Dermis microvascular lymphatic vessel endothelial cell (primary cell): ENCODE measurements at regions not wholly inside any gene's neighbourhood (a gene's known extent, or its start where the extent isn't known, plus 50 kb on each side); places are given as distances from the start of the nearest gene placed in this dataset.

Experiments
- DNase-seq, 2 donors: peaks; one replicate each; pipeline versions ENCODE4 v3.0.0 to v3.0.0-alpha.2; 2010; ENCODE audit warnings: low read depth in 2 of 2

DNA sequence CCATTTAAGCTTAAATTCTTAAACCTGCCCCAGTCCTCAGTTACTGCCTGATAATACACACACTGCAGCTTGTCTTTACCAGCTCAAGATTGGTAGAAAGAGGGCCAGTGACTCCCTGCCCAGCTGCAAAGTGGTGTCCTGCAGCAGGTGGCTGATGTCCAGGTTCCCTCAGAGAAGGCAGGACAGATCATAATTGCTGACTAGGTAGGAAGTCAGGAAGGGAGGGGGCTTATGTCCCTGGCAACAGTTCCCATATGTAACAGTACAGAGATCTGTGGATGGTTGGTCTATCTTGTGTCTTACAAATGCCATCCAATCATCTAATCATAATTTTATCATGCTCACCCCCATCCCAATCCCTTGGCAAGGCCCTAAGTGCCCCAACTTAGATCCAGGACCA is 492.1 kb upstream of the PPP2R3A start:
- DNase-seq, result no peak

DNA sequence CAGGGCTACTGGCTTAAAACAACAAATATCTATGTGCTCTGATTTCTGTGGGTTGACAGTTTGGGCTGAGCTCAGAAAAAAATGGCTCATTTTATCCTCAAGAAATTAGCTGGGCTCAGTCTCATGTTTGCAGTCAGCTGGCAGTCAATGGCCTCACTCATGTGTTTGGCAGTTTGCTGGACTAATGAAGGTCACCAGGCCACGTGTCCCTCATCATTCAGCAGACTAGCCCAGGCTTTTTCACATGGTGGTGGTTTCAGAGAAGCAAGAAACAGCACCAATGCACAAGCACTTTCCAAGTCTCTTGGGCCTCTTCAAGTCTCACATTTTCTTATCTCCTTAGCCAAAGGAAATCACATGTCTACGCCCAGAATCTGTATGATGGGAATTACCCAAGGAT is 478.3 kb upstream of the PPP2R3A start:
- DNase-seq, result no peak

DNA sequence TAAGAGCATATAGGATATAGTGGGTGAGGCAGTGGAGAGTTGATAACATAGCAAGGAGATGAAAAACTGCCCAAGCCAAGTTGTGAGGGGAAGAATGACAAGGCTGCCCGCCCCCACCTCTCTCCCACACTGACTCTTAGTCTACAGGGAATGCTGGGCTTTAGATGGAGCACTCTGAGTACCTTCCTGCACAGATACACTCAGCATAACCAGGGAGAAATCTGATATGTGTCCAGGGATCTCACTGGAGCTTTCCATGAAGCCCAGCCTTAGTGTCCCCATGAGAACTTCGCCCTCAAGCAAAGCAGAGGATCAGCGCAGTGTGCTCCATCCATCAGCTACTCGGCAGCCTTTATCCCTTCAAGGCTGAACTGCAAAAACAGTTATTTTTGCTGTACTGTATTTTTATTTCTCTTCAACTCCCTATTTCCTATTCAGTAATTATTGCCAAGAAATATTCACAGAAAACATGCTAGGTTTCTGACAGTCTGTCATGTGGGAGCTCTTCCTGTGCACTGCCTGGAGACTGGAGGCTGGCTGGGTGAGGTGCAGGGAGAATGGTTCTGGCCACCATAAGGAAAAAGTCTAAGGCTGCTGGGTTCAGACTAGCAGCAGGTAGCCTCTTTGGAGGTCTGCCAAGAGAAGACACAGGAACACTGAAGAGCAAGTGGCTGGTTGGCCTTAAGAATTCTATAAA is 475.2 kb upstream of the PPP2R3A start:
- DNase-seq, result no peak

DNA sequence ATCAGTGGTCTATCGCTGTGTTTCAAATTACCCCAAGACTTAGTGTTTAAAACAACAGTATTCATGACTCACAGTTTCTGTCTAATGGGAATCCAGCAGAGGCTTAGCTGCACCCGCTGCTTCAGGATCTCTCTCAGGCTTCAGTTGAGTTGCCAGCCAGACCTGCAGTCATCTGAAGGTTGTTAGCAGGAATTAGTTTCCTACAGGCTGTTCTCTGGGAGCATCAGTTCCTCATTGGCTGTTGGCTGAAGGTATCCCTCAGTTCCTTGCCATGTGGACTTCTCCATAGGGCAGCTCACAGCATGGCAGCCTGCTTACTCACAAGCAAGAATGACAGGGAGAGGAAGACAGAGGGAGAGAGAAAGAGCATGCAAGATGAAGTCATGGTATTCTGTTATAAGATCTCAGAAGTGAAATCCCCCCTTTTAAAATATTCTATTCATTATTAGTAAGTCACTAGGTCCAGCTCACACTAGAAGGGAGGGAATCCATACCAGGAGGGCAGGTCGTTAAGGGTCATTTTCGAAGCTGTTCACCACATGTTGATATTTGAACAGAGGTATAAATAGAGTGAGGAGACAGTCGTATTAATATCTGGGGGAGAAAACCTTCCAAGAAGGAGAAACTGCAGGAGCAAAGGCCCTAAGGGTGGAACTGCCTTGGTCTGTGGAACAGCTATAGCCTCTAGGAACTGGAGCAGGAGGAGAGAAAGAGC is 473.9 kb upstream of the PPP2R3A start:
- DNase-seq, result no peak

DNA sequence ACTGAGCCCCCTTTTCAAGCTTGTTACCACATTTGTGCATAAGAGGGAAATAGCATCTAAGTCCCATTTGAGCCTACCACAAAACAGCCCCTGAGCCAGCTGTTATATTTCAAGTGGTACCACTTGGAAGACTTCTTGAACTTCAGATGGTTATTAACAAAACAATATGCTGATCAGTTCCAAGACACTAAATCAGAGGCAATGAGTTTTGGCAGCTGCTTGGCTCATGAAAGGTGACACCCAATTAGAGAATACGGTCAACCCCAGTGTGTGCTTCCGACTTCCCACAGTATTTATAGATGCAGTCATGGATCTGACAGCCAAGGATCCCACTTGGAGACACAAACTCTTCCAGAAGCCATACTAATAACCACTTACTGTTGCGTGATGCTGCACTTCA is 469.6 kb upstream of the PPP2R3A start:
- DNase-seq, result no peak

DNA sequence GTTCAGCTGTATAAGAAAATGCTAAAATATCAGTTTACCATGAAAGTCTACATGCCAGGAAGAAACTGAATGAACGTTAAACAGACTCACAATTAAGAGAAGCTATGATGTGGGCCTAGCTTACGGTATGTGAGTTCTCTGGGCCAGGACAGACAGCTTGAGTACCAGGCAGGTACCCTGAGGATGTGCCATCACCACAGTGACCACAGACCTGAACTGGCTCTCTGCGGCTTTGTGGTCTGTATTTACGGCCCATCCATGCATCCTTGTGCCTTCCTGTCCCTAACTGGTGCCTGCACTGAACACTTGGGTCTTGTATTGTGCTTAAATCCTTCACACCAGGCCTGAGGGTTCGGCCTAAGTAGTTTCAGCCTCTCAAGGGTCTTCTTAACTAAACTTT is 467.5 kb upstream of the PPP2R3A start:
- no peak for DNase-seq

DNA sequence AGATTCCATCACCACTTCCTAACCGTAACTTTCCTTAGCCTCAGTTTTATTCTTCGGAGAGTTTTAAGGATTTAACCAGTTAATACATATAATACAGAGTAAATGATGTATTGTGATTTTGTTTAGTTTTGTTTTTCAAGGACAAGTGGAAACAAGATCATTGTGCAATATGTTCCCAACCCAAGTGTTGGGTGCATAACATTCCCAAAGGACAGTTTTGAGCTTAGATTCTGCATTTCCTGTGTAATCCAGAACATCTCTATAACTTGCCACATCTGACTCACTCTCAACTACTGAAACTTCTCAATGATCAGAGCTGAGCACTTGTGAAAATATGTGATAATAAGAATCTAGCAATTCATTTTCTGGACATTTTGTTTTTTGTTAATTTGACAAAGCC is 466.1 kb upstream of the PPP2R3A start:
- no peak for DNase-seq

DNA sequence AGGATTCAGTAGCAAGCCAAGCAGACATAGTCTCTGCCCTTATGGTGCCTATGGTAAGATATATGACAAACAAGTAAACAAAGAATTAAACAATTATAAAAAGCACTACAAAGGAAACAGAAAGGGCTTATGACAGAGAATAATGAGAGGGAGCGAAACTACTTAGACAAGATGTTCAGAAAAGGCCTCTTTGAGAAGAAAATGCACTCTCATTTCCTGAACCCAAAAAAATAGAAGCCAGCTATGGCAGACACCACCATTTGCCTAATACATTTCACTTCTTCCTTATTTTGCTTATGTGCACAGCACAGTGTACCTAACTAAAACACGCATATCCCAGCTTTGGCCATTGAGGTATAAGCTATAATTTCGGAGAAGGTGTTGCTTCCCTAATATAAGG is 465.5 kb upstream of the PPP2R3A start:
- DNase-seq, result no peak

DNA sequence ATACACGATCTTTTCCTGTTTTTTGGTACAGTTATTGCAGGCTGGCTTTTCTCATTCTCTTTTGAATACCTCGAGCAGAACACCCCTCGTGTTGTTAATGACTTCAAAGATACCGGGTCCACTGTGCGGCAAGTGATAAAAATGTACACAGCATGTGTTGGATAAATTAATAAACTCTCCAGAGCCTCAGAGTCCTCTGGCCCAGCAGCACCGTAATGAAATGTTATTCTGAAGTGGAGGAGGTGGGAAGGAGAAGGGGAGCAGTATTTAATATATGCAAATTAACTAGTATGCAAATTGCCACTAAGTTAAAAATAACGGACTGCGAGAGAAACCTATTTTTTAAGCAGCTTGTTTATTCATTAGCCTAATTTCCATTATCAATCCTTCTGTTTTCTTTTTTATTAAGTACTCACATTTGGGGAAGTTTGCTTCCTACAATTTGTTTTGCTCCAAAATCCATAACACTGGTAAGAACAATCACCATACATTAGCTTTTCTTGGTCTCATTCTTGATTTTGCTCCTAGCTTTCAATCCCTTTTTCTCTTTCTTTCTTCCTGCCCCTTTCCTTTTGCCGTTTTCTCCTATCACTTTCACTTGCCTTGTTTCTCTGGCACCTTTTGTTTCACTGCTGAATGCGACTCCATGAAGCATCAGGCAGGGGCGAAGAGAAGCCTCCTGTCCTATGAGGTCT is 462.3 kb upstream of the PPP2R3A start:
- DNase-seq, result no peak

DNA sequence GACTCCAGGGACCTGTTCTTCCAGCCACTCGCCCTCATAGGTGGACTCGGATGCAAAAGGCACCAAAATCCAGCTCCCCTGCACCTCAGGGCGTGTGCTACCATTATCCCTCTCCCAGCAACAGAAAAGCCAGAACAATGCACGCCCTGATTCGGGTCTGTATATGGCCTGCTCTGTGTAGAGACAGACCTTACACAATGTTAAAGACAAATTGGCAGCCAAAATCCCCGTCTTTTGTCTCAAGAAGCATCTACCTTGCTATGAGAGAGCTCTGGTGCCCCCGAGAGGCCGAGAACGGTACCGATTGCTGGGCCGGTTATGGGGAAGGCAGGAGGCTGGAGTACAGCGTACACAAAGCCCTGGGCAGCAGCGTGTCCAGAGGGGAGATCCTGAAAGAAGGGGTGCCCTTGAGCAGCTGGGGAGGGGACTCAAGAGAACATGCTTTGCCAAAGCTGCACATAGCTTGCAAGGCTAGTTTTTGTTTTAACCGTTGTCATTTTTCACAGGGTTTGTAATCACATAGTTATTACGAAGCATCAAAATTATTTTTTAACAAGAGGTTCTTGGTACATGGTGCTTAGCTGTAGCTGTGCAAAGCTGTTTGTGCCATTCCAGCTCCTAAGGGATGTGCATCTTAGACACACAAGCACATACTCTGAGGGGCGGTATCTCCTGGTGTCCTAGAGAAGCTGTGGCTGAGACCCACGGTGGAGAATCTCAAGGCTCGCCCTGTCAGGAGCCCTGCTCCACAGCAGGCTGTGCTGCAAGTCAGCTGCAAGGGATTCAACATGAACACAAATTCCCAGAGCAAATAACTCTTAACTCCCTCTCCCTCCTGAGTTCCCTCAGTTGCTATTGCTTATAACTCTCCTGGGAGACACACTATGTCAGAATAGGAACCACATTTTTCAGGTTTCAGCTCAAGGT is 461.5 kb upstream of the PPP2R3A start:
- peak in 1 of 2 donors; percentile 55 for DNase-seq

DNA sequence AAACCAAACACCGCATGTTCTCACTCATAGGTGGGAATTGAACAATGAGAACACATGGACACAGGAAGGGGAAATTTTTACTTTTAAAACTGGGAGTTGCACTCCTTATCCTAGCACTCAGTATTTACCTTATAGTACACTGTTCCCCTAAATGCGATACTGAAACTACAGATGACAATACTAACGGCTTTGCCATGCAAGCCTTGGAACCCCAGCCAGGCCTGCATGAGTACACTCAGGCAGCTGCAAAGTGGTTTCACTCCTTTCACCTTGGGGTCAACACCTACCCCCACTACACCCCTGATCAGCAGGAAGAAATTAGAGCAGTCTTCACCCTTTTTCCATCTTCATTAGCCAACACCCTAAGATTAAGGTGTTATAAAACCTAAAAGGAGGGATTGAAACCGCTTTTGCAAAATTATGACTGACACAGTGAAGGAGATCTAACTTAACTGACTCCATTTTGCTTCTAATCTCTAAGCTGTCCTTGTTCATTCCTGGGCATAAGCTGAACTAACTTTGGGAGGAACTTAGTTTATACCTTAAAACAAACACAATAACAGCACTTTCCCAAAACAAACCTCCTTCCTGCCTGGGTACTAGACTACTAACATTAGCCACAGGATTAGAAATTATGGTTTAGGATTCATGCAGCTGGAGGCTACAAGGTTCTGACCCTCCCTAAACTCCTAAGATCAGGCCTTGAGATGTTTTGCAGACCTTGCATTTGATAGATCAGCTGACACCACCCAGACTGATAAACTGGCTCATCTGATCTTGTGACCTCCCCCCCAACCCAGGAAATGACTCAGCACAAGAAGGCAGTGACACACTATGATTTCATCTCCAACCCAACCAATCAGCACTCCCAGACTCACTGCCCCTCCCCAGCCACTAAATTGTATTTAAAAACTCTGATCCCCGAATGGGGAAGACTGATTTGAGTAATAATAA is 452.1 kb upstream of the PPP2R3A start:
- DNase-seq, result no peak

DNA sequence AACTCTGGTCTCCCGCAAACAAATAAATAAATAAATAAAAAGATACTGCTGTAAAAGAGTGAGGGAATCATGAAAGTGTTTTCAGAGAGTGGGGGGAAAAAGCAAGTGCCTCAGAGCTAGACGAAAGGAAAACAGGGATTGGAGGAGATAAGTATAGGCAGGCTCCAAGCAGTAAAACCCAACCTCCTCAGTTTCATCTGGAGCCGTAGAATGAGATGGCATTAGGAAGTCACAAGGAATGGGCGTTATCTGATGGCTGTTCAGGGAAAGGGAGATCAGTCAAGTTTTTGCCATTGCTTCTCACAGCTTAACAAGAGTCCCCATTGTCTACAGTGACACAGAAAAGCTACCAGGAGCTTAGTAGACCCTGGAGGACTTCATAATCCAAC is 451.5 kb upstream of the PPP2R3A start:
- DNase-seq, result no peak

DNA sequence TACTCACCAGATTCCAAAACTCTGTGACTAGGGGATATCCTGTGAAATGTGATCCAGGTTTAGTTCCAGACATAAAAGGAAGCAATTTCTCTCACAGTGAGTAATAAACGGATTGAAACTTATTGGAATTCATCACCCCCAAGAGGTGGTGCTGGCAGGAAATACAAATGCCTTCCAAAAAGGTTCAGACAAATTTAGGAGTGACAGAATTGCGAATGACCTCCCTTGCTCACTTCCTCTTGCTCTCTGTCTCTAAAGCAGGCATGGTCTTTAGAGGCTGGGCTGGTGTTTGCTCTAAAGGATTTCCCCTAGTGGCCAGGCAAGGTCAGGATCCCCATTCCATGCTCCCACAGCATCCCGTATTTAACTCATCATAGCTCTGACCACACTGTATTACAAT is 449.4 kb upstream of the PPP2R3A start:
- no peak for DNase-seq

DNA sequence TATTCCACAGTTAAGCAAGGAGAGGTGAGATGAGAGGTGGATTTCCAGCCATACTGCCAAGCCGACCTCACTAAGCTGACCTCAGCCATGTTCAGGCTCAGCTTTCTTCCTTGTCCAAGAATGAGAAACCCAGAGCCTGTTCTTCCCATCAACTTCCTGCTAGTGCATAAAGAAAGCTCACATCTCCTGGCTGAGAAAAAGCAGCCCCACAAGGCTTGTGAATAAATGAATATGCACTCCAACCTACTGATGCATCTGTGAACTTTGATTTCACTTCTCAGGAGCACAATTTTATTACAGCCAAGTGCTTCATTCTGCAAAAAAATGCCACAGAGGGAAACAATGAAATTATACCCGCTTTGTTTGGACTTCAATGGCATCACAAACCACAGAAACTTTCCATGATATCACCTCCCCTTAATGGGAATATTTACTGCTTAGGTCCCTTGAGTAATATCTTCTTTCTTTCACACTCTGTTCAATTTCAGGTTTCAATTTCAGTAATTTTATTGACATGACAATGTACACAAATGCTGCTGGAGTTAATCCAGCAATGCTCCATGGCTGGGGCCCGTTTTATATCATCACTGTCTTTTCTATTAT is 437.0 kb upstream of the PPP2R3A start:
- DNase-seq, result no peak

DNA sequence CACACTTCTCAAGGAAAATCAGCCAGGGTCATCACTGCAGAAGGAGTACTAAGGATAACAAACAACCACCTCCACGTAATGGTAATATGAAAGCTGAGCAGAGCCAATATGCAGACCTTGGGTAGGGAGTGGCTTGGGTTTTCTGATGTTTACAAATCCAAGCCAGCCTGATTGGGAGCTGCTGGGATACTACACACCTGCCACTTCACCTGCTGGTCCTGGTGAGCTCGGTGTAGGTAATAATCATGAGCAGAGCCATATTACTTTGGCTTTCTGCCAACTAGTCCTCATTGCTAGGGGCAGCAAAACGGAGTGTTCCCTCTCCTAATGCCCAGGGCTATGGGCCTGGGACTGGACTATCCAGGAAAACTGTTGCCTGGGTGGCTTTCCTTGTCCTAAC is 433.5 kb upstream of the PPP2R3A start:
- DNase-seq, result no peak

DNA sequence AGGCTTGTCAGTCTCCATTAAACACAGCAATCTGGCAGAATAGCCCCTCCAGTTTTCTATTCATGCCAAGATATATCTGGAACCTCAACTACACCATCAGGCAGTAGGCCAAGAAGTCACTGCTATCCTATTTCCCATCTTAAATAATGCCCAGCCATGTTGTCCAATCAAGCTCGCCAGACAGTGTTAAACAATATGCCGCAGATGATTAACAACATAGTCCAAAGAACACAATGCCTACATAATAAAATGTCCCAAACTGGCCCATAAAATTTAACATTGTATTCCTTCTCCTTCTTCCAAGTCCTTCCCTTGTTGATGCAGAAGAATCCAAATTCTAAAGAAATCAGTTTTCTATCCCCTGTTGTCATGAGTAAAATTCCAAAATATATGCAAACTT is 427.4 kb upstream of the PPP2R3A start:
- DNase-seq, result no peak

DNA sequence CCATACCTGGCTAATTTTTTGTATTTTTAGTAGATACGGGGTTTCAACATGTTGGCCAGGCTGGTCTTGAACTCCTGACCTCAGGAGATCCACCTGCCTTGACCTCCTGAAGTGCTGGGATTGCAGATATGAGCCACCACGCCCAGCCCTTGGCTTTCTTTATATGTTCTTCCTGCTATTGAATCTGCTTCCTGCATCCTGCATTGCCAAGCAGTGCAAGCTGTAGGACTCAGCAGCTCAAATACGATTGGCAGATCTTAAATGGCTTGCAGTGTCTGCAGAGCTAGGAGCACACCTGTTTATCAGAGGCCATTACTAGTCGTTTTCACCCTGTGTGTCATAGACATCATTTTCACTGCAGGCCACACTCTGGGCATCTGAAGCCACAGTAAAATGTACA is 426.2 kb upstream of the PPP2R3A start:
- no peak for DNase-seq

DNA sequence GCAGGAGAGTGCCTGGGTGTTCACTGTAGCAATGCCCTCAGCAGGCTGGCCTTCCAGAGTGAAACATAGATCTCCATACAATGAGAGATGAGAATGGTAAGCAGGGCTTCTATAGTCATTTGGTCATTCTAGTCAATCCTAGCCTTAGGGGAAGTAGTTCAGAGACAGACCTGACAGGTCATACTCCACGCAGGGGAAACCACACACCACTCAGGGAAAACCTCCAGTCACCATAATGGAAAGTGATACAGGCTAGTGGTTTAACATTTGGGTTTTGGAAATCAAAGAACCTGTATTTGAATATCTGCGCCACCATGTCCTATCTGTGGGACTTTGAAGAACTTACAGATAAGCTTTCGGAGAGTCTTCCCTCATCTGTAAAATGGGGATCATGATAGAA is 425.7 kb upstream of the PPP2R3A start:
- no peak for DNase-seq

DNA sequence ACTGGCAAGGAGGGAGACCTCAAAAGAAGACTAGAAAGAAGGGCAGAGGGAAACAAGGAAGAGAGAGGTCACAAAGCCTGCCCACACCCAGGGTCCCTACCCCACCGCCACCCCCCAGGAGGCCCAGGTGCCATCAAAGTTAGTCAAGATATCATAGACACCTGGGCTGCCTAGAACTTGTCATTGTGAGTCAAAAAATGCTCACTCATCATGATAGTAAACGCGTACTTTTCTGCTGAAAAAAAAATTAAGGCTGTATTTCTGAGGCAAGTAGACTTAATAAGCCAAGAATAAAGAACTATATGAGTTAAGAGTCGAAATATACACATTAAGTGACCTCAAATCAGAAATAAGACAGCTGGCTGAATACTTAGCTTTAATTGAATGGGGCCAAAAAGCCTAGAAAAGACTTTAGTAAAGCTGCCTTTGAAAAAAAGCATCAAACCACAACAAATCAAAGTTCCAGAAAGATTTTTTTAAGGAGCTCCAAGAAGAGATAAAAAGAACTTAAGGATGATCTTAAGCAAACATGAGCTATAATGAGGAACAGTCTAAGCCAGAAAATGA is 415.5 kb upstream of the PPP2R3A start:
- no peak for DNase-seq

DNA sequence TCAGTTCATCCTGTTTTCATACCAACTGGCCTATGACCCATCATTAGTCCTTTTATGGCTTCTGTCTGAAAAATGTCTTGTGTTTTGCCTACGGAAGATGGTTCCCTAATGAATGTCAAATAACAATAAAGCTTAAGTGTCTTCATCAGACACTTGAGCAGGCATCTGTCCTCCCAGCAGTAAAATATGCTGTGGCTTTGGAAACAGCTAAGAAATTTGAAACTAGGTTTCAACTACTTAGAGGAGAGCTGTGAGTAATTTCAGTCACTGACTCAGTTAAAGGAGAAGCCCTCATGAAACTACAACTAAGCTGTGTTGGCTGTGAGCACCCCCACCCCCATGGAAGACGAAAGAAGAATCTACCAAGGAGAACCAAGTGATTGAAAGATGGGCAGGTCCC is 409.4 kb upstream of the PPP2R3A start:
- no peak for DNase-seq
